Lower lobe of right lung (tissue), 2 donors: ENCODE measurements at regions not wholly inside any gene's neighbourhood (a gene's known extent, or its start where the extent isn't known, plus 50 kb on each side); places are given as distances from the start of the nearest gene placed in this dataset.

Source experiments
- ATAC-seq, 2 donors: fragments of 200-7000 bp; cut with Tn5 transposase; one replicate each; pipeline ENCODE4 v1.9.1; 2020 to 2022; ENCODE audit warnings: mild to moderate bottlenecking in 2 of 2, moderate library complexity in 2 of 2
- DNase-seq: peaks from one replicate; pipeline ENCODE4 v3.0.0-alpha.2; 2020
- H3K27ac ChIP-seq: fragments of 200-600 bp; one replicate; pipeline ENCODE4 v1.8.0; 2022
- H3K27me3 ChIP-seq: fragments of 200-600 bp; one replicate; pipeline ENCODE4 v1.8.0; 2022; ENCODE audit warnings: low read depth
- H3K36me3 ChIP-seq: fragments of 200-600 bp; one replicate; pipeline ENCODE4 v1.8.0; 2022; ENCODE audit warnings: mild to moderate bottlenecking
- H3K4me1 ChIP-seq: fragments of 200-600 bp; one replicate; pipeline ENCODE4 v1.8.0; 2022
- H3K4me3 ChIP-seq: fragments of 200-600 bp; one replicate; pipeline ENCODE4 v1.8.0; 2022; ENCODE audit warnings: mild to moderate bottlenecking
- H3K9me3 ChIP-seq: fragments of 200-600 bp; one replicate; pipeline ENCODE4 v1.8.0; 2022
- CTCF ChIP-seq: fragments of 200-600 bp; IDR thresholded peaks from one replicate; pipeline ENCODE4 v1.8.0; 2022; ENCODE audit warnings: antibody characterized with exemption, mild to moderate bottlenecking
- intact Hi-C: fragments of 100-400 bp; cut with DNase I; formaldehyde crosslinking; loops from one replicate; pipeline ENCODE4 v1.11.0; 2022
- donor health status: DM: no; HTN: yes; CAD: no; lungs with severe emphysema.

GRCh38 chr10:128710098-128710797 lies 584.0 kb upstream of the MKI67 start:
- intact Hi-C loops, result no loop called here
- Histone ChIP-seq H3K27ac (no peak overlapping the region), H3K36me3 (no peaks in the 10 kb centered on the region), H3K4me1 (no peaks in the 10 kb centered on the region), H3K27me3 (peaks cover 18% of the 10 kb centered on the region), H3K4me3 (no peak overlapping the region), H3K9me3 (no peaks in the 10 kb centered on the region)
- TF ChIP-seq CTCF, result no peak
- no peak for ATAC-seq
- no peak for DNase-seq

- ATAC-seq (no peak), DNase-seq (no peak)
- H3K27ac ChIP-seq, result no peak overlapping the region
- H3K4me3 ChIP-seq, result no peak overlapping the region
- intact Hi-C loops, result no loop called here
- H3K4me1 ChIP-seq, result no peaks in the 10 kb centered on the region
- no peaks in the 10 kb centered on the region for H3K9me3 ChIP-seq
- no peak for TF ChIP-seq CTCF
- H3K36me3 ChIP-seq, result no peaks in the 10 kb centered on the region
- peaks cover 18% of the 10 kb centered on the region for H3K27me3 ChIP-seq
These were observed 584.6 kb upstream of the MKI67 start for GRCh38 chr10:128710798-128711183.

GRCh38 chr10:128711806-128712205 lies 585.6 kb upstream of the MKI67 start:
- no peak overlapping the region for H3K27ac ChIP-seq
- no peaks in the 10 kb centered on the region for H3K36me3 ChIP-seq
- no peak overlapping the region for H3K4me3 ChIP-seq
- H3K9me3 ChIP-seq, result no peaks in the 10 kb centered on the region
- DNase-seq (no peak), ATAC-seq (no peak)
- H3K27me3 ChIP-seq, result peaks cover 18% of the 10 kb centered on the region
- TF ChIP-seq CTCF, result no peak
- intact Hi-C loops, result no loop called here
- no peaks in the 10 kb centered on the region for H3K4me1 ChIP-seq

- no peak for DNase-seq
- H3K4me3 ChIP-seq, result no peak overlapping the region
- no peaks in the 10 kb centered on the region for H3K9me3 ChIP-seq
- peaks cover 18% of the 10 kb centered on the region for H3K27me3 ChIP-seq
- H3K36me3 ChIP-seq, result no peaks in the 10 kb centered on the region
- ATAC-seq, result no peak
- intact Hi-C loops, result no loop called here
- no peak for TF ChIP-seq CTCF
- H3K4me1 ChIP-seq, result no peaks in the 10 kb centered on the region
- no peak overlapping the region for H3K27ac ChIP-seq
These were observed 586.6 kb upstream of the MKI67 start for GRCh38 chr10:128712661-128713400.

- TF ChIP-seq CTCF, result no peak
- no peaks in the 10 kb centered on the region for H3K36me3 ChIP-seq
- no peaks in the 10 kb centered on the region for H3K9me3 ChIP-seq
- H3K27me3 ChIP-seq, result peaks cover 18% of the 10 kb centered on the region
- intact Hi-C loops, result no loop called here
- no peak overlapping the region for H3K4me3 ChIP-seq
- DNase-seq (no peak), ATAC-seq (no peak)
- H3K27ac ChIP-seq, result no peak overlapping the region
- no peaks in the 10 kb centered on the region for H3K4me1 ChIP-seq
These were observed 587.2 kb upstream of the MKI67 start for GRCh38 chr10:128713471-128713870.
